ENCODE measurements at regions not wholly inside any gene's neighbourhood (a gene's known extent, or its start where the extent isn't known, plus 50 kb on each side); places are given as distances from the start of the nearest gene placed in this dataset.

GRCh38 chr4:23235628-23236390, 543.1 kb downstream of the GBA3 start:
- no peak for DNase-seq

- no peak for DNase-seq
These were observed 542.0 kb downstream of the GBA3 start for GRCh38 chr4:23234716-23235115.

GRCh38 chr4:23234018-23234417, 541.3 kb downstream of the GBA3 start:
- no peak for DNase-seq

GRCh38 chr4:23233596-23233995, 540.9 kb downstream of the GBA3 start:
- no peak for DNase-seq

- no peak for DNase-seq
These were observed 540.2 kb downstream of the GBA3 start for GRCh38 chr4:23232987-23233386.

GRCh38 chr4:23225564-23225963, 532.8 kb downstream of the GBA3 start:
- no peak for DNase-seq

GRCh38 chr4:23224684-23225420, 532.1 kb downstream of the GBA3 start:
- no peak for DNase-seq

- no peak for DNase-seq
These were observed 528.2 kb downstream of the GBA3 start for GRCh38 chr4:23220911-23221310.

- DNase-seq: no peak
These were observed 527.2 kb downstream of the GBA3 start for GRCh38 chr4:23219779-23220408.

- DNase-seq: no peak
These were observed 520.5 kb downstream of the GBA3 start for GRCh38 chr4:23213198-23213597.

- no peak for DNase-seq
These were observed 519.8 kb downstream of the GBA3 start for GRCh38 chr4:23212558-23212957.

- no peak for DNase-seq
These were observed 514.3 kb downstream of the GBA3 start for GRCh38 chr4:23207059-23207458.

- DNase-seq: no peak
These were observed 510.0 kb downstream of the GBA3 start for GRCh38 chr4:23202712-23203247.

- DNase-seq: no peak
These were observed 502.0 kb downstream of the GBA3 start for GRCh38 chr4:23194751-23195150.

GRCh38 chr4:23174179-23174578, 481.4 kb downstream of the GBA3 start:
- DNase-seq: no peak

- DNase-seq: no peak
These were observed 479.2 kb downstream of the GBA3 start for GRCh38 chr4:23171976-23172375.

- DNase-seq: no peak
These were observed 477.0 kb downstream of the GBA3 start for GRCh38 chr4:23169608-23170311.

- DNase-seq: no peak
These were observed 474.2 kb downstream of the GBA3 start for GRCh38 chr4:23166919-23167318.

- no peak for DNase-seq
These were observed 473.7 kb downstream of the GBA3 start for GRCh38 chr4:23166407-23166806.

GRCh38 chr4:23165669-23166068, 472.9 kb downstream of the GBA3 start:
- DNase-seq: no peak

GRCh38 chr4:23163647-23164436, 471.1 kb downstream of the GBA3 start:
- DNase-seq: no peak

- no peak for DNase-seq
These were observed 469.5 kb downstream of the GBA3 start for GRCh38 chr4:23162275-23162674.

Measured in right hindlimb (tissue), 1 donor.